Activated CD4-positive, alpha-beta T cell treated with anti-CD3 and anti-CD28 coated beads, Interleukin-2, amount 10 ng/mL, durations not matched to agents 7 days and 5 days (primary cell): ENCODE measurements at regions not wholly inside any gene's neighbourhood (a gene's known extent, or its start where the extent isn't known, plus 50 kb on each side); places are given as distances from the start of the nearest gene placed in this dataset.

Experiments
- CTCF ChIA-PET: fragments of 350-600 bp; sonication (Branson Sonifier 250); formaldehyde crosslinking; loops from one replicate; lab custom pipeline; 2021; ENCODE audit warnings: antibody characterized with exemption; lab: Charles Lee
- POLR2A ChIA-PET: fragments of 350-600 bp; sonication (Branson Sonifier 250); formaldehyde crosslinking; loops from one replicate; lab custom pipeline; 2021; ENCODE audit warnings: antibody characterized with exemption; lab: Charles Lee
- DNase-seq: peaks from one replicate; pipeline ENCODE4 v3.0.0-alpha.2; 2020
- H3K27ac Mint-ChIP-seq: one replicate; pipeline ENCODE4 v1.8.0; 2021; ENCODE audit warnings: mild to moderate bottlenecking, moderate library complexity, mixed read lengths
- H3K27me3 Mint-ChIP-seq: one replicate; pipeline ENCODE4 v1.8.0; 2021; ENCODE audit warnings: mixed read lengths
- H3K36me3 Mint-ChIP-seq: one replicate; pipeline ENCODE4 v1.8.0; 2021; ENCODE audit warnings: low read depth, mixed read lengths
- H3K4me1 Mint-ChIP-seq: one replicate; pipeline ENCODE4 v1.8.0; 2021; ENCODE audit warnings: mixed read lengths
- H3K4me3 Mint-ChIP-seq: one replicate; pipeline ENCODE4 v1.8.0; 2021; ENCODE audit warnings: mild to moderate bottlenecking, moderate library complexity, mixed read lengths
- H3K9me3 Mint-ChIP-seq: one replicate; pipeline ENCODE4 v1.8.0; 2021; ENCODE audit warnings: mixed read lengths

GRCh38 chr5:126099077-126099476, 324.1 kb upstream of the GRAMD2B start:
- POLR2A ChIA-PET: no interaction called here
- CTCF ChIA-PET: no interaction called here
- no peak overlapping the region for H3K27ac Mint-ChIP-seq
- H3K9me3 Mint-ChIP-seq: peaks cover 3% of the 10 kb centered on the region
- H3K4me1 Mint-ChIP-seq: no peaks in the 10 kb centered on the region
- H3K27me3 Mint-ChIP-seq: no peaks in the 10 kb centered on the region
- H3K36me3 Mint-ChIP-seq: no peaks in the 10 kb centered on the region
- DNase-seq: no peak
- no peak overlapping the region for H3K4me3 Mint-ChIP-seq

- no peak overlapping the region for H3K27ac Mint-ChIP-seq
- H3K4me1 Mint-ChIP-seq: no peaks in the 10 kb centered on the region
- no peaks in the 10 kb centered on the region for H3K36me3 Mint-ChIP-seq
- ChIA-PET CTCF (no interaction called here), POLR2A (no interaction called here)
- no peak for DNase-seq
- H3K9me3 Mint-ChIP-seq: peaks cover 3% of the 10 kb centered on the region
- H3K27me3 Mint-ChIP-seq: no peaks in the 10 kb centered on the region
- H3K4me3 Mint-ChIP-seq: no peak overlapping the region
These were observed 322.4 kb upstream of the GRAMD2B start for GRCh38 chr5:126100767-126101166.

GRCh38 chr5:126101901-126102300, 321.3 kb upstream of the GRAMD2B start:
- no peaks in the 10 kb centered on the region for H3K27me3 Mint-ChIP-seq
- H3K4me3 Mint-ChIP-seq: no peak overlapping the region
- no peaks in the 10 kb centered on the region for H3K4me1 Mint-ChIP-seq
- H3K27ac Mint-ChIP-seq: no peak overlapping the region
- CTCF ChIA-PET: no interaction called here
- DNase-seq: no peak
- H3K9me3 Mint-ChIP-seq: peaks cover 3% of the 10 kb centered on the region
- no peaks in the 10 kb centered on the region for H3K36me3 Mint-ChIP-seq
- POLR2A ChIA-PET: no interaction called here

- H3K27me3 Mint-ChIP-seq: no peaks in the 10 kb centered on the region
- H3K27ac Mint-ChIP-seq: no peak overlapping the region
- no peaks in the 10 kb centered on the region for H3K36me3 Mint-ChIP-seq
- no peaks in the 10 kb centered on the region for H3K4me1 Mint-ChIP-seq
- H3K9me3 Mint-ChIP-seq: peaks cover 3% of the 10 kb centered on the region
- H3K4me3 Mint-ChIP-seq: no peak overlapping the region
- ChIA-PET POLR2A (no interaction called here), CTCF (no interaction called here)
- DNase-seq: no peak
These were observed 320.2 kb upstream of the GRAMD2B start for GRCh38 chr5:126103050-126103449.

- no peak for DNase-seq
- Mint-ChIP-seq H3K27me3 (no peaks in the 10 kb centered on the region), H3K9me3 (peaks cover 3% of the 10 kb centered on the region), H3K4me1 (no peaks in the 10 kb centered on the region), H3K4me3 (no peak overlapping the region), H3K36me3 (no peaks in the 10 kb centered on the region), H3K27ac (no peak overlapping the region)
- POLR2A ChIA-PET: no interaction called here
- CTCF ChIA-PET: no interaction called here
These were observed 319.3 kb upstream of the GRAMD2B start for GRCh38 chr5:126103868-126104267.

GRCh38 chr5:126104341-126104740, 318.9 kb upstream of the GRAMD2B start:
- peaks cover 3% of the 10 kb centered on the region for H3K9me3 Mint-ChIP-seq
- no peaks in the 10 kb centered on the region for H3K27me3 Mint-ChIP-seq
- CTCF ChIA-PET: no interaction called here
- H3K36me3 Mint-ChIP-seq: no peaks in the 10 kb centered on the region
- no peak overlapping the region for H3K4me3 Mint-ChIP-seq
- no peak overlapping the region for H3K27ac Mint-ChIP-seq
- no peak for DNase-seq
- POLR2A ChIA-PET: no interaction called here
- H3K4me1 Mint-ChIP-seq: no peaks in the 10 kb centered on the region

- Mint-ChIP-seq H3K27ac (no peak overlapping the region), H3K36me3 (no peaks in the 10 kb centered on the region), H3K4me1 (no peaks in the 10 kb centered on the region), H3K4me3 (no peak overlapping the region), H3K9me3 (peaks cover 3% of the 10 kb centered on the region), H3K27me3 (no peaks in the 10 kb centered on the region)
- ChIA-PET POLR2A (no interaction called here), CTCF (no interaction called here)
- DNase-seq: no peak
These were observed 318.3 kb upstream of the GRAMD2B start for GRCh38 chr5:126104951-126105350.

- no peaks in the 10 kb centered on the region for H3K4me1 Mint-ChIP-seq
- POLR2A ChIA-PET: no interaction called here
- H3K4me3 Mint-ChIP-seq: no peak overlapping the region
- CTCF ChIA-PET: no interaction called here
- H3K27ac Mint-ChIP-seq: no peak overlapping the region
- peaks cover 3% of the 10 kb centered on the region for H3K9me3 Mint-ChIP-seq
- no peaks in the 10 kb centered on the region for H3K36me3 Mint-ChIP-seq
- DNase-seq: no peak
- no peaks in the 10 kb centered on the region for H3K27me3 Mint-ChIP-seq
These were observed 317.2 kb upstream of the GRAMD2B start for GRCh38 chr5:126106029-126106428.

- Mint-ChIP-seq H3K9me3 (peaks cover 8% of the 10 kb centered on the region), H3K4me1 (no peaks in the 10 kb centered on the region)
- CTCF ChIA-PET: no interaction called here
These were observed 315.8 kb upstream of the GRAMD2B start for GRCh38 chr5:126107381-126107780.

GRCh38 chr5:126108470-126108869, 314.7 kb upstream of the GRAMD2B start:
- POLR2A ChIA-PET: no interaction called here
- H3K27me3 Mint-ChIP-seq: no peaks in the 10 kb centered on the region
- H3K27ac Mint-ChIP-seq: no peak overlapping the region
- H3K4me1 Mint-ChIP-seq: no peaks in the 10 kb centered on the region
- peaks cover 9% of the 10 kb centered on the region for H3K9me3 Mint-ChIP-seq
- CTCF ChIA-PET: no interaction called here
- H3K36me3 Mint-ChIP-seq: no peaks in the 10 kb centered on the region
- no peak overlapping the region for H3K4me3 Mint-ChIP-seq
- no peak for DNase-seq

More at GRCh38 chr5:126107381-126107780, 315.8 kb upstream of the GRAMD2B start:
- DNase-seq: no peak
- Mint-ChIP-seq H3K4me3 (no peak overlapping the region), H3K36me3 (no peaks in the 10 kb centered on the region), H3K27me3 (no peaks in the 10 kb centered on the region), H3K27ac (no peak overlapping the region)
- POLR2A ChIA-PET: no interaction called here

GRCh38 chr5:126115059-126115629, 308.1 kb upstream of the GRAMD2B start:
- Mint-ChIP-seq H3K27ac (no peak overlapping the region), H3K4me3 (no peak overlapping the region), H3K9me3 (peaks cover 12% of the 10 kb centered on the region), H3K4me1 (no peaks in the 10 kb centered on the region), H3K36me3 (no peaks in the 10 kb centered on the region), H3K27me3 (no peaks in the 10 kb centered on the region)
- ChIA-PET POLR2A (no interaction called here), CTCF (no interaction called here)
- no peak for DNase-seq

GRCh38 chr5:126117044-126117443, 306.2 kb upstream of the GRAMD2B start:
- H3K4me3 Mint-ChIP-seq: no peak overlapping the region
- CTCF ChIA-PET: no interaction called here
- H3K36me3 Mint-ChIP-seq: no peaks in the 10 kb centered on the region
- POLR2A ChIA-PET: no interaction called here
- peaks cover 9% of the 10 kb centered on the region for H3K9me3 Mint-ChIP-seq
- no peak overlapping the region for H3K27ac Mint-ChIP-seq
- H3K4me1 Mint-ChIP-seq: no peaks in the 10 kb centered on the region
- no peak for DNase-seq
- no peaks in the 10 kb centered on the region for H3K27me3 Mint-ChIP-seq

- Mint-ChIP-seq H3K4me3 (no peak overlapping the region), H3K27me3 (no peaks in the 10 kb centered on the region), H3K4me1 (no peaks in the 10 kb centered on the region), H3K36me3 (no peaks in the 10 kb centered on the region), H3K27ac (no peak overlapping the region), H3K9me3 (no peaks in the 10 kb centered on the region)
- POLR2A ChIA-PET: no interaction called here
- CTCF ChIA-PET: no interaction called here
- no peak for DNase-seq
These were observed 303.2 kb upstream of the GRAMD2B start for GRCh38 chr5:126119887-126120442.

GRCh38 chr5:126120939-126121338, 302.3 kb upstream of the GRAMD2B start:
- CTCF ChIA-PET: no interaction called here
- H3K9me3 Mint-ChIP-seq: no peaks in the 10 kb centered on the region
- POLR2A ChIA-PET: no interaction called here
- no peaks in the 10 kb centered on the region for H3K27me3 Mint-ChIP-seq
- no peak overlapping the region for H3K4me3 Mint-ChIP-seq
- no peak overlapping the region for H3K27ac Mint-ChIP-seq
- H3K36me3 Mint-ChIP-seq: no peaks in the 10 kb centered on the region
- H3K4me1 Mint-ChIP-seq: no peaks in the 10 kb centered on the region
- DNase-seq: no peak
